ENCODE measurements at regions not wholly inside any gene's neighbourhood (a gene's known extent, or its start where the extent isn't known, plus 50 kb on each side); places are given as distances from the start of the nearest gene placed in this dataset.

DNA sequence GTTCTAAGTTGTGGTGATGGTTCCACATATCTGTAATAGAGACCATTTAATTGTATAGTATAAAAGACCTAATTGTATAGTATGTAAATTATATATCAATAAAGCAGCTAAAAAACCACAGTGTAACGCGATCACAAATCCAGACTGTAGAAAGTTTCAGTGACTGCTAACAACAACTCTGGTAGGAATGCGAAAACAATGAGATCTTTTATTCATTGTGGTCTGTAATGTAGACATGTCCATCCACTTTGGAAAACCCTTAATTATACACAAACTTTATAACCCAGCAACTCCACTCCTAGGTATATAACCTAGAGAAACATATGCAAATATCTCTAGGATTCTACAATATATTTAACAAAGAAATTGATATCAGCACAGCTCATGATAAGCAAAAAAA, 549.5 kb downstream of the SLITRK1 start:
- peak in 1 of 2 experiments; percentile 73 for DNase-seq

DNA sequence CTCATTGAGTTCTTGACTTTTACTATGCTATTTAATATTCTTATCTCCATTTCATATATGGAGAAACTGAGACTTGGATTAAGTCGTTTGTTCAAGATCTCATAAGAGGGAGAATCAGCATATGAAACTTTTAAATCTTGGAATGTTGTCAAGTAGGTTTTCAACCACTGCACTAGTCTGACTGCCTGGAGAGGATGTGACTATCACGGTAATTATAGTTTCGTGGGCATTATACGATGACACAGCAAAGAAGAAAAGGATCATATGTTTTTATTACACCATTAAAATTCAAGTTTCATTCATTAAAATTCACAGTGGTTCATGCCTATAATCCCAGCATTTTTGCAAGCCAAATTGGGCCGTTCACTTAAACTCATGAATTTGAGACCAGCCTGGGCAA, 555.2 kb downstream of the SLITRK1 start:
- Histone ChIP-seq H3K9me3 (replicated peaks) (no peaks in the 10 kb centered on the region), H3K27me3 (no peaks in the 10 kb centered on the region), H3K4me3 (no peak overlapping the region), H3K4me1 (peaks cover 5% of the 10 kb centered on the region; the same call in 1 of the 2 replicates), H3K27ac (no peak overlapping the region), H3K36me3 (no peaks in the 10 kb centered on the region)
- DNase-seq, result no peak

More for the DNA sequence above, 549.5 kb downstream of the SLITRK1 start:
- H3K36me3 ChIP-seq, result no peaks in the 10 kb centered on the region
- H3K9me3 ChIP-seq (replicated peaks), result no peaks in the 10 kb centered on the region
- H3K4me3 ChIP-seq, result no peak overlapping the region; the same call in 1 of the 2 replicates
- no peaks in the 10 kb centered on the region for H3K27me3 ChIP-seq
- H3K4me1 ChIP-seq, result peaks cover 17% of the 10 kb centered on the region
- H3K27ac ChIP-seq, result peak overlapping the region; percentile 68

DNA sequence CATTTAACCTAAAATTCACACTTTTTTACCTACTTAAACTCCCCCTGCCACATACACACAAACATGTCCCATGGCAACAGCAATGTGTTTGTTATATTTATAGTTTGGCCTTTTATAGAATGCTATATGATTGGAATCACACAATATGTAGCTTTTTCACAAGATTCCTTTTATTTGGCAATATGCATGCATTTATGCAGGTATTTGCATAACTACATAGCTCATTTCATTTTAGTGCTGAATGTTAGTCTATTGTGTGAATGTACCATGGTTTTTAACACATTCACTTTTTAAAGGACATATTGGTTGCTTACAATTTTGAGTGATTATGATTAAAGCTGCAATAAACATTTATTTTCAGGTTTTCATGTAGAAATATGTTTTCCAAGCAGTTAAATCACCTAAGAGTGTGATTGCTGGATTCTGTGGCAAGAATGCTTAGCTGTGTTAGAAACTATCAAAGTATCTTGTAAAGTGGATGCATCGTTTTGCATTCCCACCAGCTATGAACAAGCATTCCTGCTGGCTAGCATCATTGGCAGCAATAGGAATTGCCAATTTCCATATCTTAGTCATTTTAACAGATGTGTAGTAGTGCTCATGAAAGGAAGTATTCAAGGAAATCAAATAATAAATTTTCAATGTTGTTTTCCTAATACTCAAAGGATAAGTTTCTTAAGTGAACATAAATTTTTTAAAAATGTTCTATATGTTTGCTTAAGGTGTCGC, 557.0 kb downstream of the SLITRK1 start:
- Histone ChIP-seq H3K36me3 (no peaks in the 10 kb centered on the region), H3K9me3 (replicated peaks) (no peaks in the 10 kb centered on the region), H3K4me3 (no peak overlapping the region), H3K27me3 (no peaks in the 10 kb centered on the region), H3K4me1 (no peaks in the 10 kb centered on the region), H3K27ac (no peak overlapping the region)
- no peak for DNase-seq

DNA sequence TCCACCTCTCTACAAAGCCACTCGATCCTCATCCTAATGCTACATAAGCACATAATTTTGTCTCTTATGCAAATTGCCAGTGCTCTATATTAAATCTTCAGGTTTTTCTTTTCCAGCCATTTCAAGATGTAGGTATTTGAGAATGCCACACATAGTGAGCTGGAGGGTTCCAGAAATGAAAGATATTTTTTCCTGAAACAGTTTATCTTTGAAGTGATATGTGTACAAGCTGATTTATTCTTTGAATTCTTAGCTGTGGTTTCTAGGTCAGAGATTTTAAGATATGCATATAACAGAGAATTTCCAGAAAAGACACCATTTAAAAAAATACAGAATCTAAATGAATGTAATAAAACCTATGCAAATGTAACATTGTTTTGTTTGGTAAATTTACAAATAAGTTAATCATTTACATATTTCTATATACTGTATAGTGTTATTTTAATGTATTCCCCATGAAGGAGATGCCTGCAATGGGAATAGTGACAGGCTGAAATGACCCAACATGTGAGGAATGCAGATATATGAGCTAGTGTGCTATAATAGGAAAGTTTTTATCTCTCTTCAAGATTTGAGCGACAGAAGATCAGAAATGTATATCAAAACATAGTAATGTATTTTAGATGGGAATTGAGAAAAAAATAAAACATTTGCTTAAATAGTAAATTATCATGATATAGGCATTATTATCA, 570.2 kb downstream of the SLITRK1 start:
- no peaks in the 10 kb centered on the region for H3K27me3 ChIP-seq
- no peaks in the 10 kb centered on the region for H3K36me3 ChIP-seq
- H3K9me3 ChIP-seq (replicated peaks), result no peaks in the 10 kb centered on the region
- DNase-seq, result peak in 1 of 2 experiments; percentile 16
- no peak overlapping the region for H3K4me3 ChIP-seq
- H3K27ac ChIP-seq, result no peak overlapping the region
- peaks cover 9% of the 10 kb centered on the region; the same call in 1 of the 2 replicates for H3K4me1 ChIP-seq

DNA sequence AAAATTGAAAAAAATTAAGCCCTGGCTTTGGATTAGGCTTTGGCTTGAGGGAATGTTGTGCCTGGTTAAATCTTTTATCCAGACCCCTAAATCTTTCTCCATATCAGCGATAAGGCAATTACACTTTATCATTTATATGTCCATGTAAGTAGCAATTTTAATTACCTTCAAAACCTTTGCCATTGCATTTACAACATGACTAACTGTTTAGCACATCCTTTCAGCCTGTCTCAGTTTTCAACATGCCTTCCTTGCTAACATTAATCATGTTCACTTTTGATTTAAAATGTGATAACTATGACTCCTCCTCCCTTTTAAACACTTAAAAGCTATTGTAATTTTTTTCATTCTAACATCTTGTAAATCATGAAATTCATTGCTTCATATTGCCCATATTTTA, 583.7 kb downstream of the SLITRK1 start:
- Histone ChIP-seq H3K27me3 (no peaks in the 10 kb centered on the region), H3K4me3 (no peak overlapping the region), H3K9me3 (replicated peaks) (no peaks in the 10 kb centered on the region), H3K4me1 (no peaks in the 10 kb centered on the region), H3K36me3 (no peaks in the 10 kb centered on the region), H3K27ac (no peak overlapping the region)
- no peak for DNase-seq

DNA sequence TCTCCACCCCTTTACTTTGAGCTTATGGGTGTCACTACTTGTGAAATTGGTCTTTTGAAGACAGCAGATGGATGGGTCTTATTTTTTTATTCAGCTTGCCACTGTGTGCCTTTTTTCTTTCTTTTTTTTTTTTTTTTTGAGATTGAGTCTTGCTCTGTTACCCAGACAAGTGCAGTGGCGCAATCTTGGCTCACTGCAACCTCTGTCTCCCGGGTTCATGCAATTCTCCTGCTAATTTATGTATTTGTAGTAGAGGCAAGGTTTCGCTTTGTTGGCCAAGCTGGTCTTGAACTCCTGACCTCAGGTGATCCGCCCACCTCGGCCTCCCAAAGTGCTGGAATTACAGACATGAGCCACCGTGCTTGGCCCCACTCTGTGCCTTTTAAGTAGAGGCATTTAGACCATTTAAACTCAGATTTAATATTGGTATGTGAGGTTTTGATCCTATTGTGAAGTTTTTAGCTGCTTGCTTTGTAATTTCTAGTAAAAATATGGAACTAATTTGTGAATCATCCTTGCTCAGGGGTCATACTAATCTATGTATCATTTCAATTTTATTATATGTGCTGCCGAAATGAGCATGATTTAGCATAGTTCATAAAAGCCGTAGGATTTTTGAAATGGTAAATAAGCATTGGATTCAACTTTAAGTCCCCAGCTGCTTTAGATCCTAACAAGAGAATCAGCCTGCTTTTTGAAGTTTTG, 584.5 kb downstream of the SLITRK1 start:
- DNase-seq, result no peak
- H3K4me1 ChIP-seq, result no peaks in the 10 kb centered on the region
- no peak overlapping the region for H3K27ac ChIP-seq
- no peaks in the 10 kb centered on the region for H3K36me3 ChIP-seq
- H3K4me3 ChIP-seq, result no peak overlapping the region
- H3K9me3 ChIP-seq (replicated peaks), result no peaks in the 10 kb centered on the region
- H3K27me3 ChIP-seq, result no peaks in the 10 kb centered on the region

DNA sequence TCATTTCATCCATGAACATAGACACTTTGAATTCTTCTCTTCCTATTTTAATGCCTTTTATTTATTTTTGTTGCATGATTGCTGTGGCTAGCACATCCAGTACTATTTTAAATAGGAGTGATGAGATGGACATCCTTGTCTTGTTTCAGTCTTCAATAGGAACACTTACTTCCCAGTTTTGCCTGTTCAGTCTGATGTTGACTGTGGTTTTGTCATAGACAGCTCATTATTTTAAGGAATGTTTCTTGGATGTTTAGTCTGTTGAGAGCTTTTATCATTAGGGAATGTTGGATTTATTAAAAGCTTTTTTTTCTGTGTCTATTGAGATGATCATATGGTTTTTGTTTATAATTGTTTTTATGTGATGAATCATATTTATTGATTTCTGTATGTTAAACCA, 586.6 kb downstream of the SLITRK1 start:
- no peak for DNase-seq
- Histone ChIP-seq H3K9me3 (replicated peaks) (no peaks in the 10 kb centered on the region), H3K36me3 (no peaks in the 10 kb centered on the region), H3K27me3 (no peaks in the 10 kb centered on the region), H3K4me3 (no peak overlapping the region), H3K27ac (no peak overlapping the region), H3K4me1 (no peaks in the 10 kb centered on the region)

DNA sequence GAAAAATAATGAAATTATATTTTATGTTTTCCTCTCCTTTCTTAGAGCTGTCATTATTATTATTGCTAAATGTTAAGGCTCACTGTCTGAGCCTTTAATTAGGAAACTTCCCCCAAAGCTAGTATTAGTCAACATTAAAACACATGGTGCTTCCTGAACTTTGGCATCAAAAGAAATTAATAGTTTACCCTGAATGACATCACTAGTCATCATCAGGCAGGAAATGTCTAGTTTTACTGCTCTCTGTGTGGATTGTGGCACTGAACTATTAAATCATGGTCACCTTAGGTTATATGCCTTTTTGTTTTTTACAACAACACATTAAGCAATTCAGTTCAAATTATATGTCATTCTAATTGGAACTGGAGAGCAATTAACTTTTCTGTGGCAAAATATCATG, 595.5 kb downstream of the SLITRK1 start:
- H3K9me3 ChIP-seq (replicated peaks), result no peaks in the 10 kb centered on the region
- no peak overlapping the region for H3K4me3 ChIP-seq
- DNase-seq, result no peak
- no peaks in the 10 kb centered on the region for H3K36me3 ChIP-seq
- no peaks in the 10 kb centered on the region for H3K27me3 ChIP-seq
- H3K4me1 ChIP-seq, result peaks cover 4% of the 10 kb centered on the region; the same call in 1 of the 2 replicates
- no peak overlapping the region for H3K27ac ChIP-seq

DNA sequence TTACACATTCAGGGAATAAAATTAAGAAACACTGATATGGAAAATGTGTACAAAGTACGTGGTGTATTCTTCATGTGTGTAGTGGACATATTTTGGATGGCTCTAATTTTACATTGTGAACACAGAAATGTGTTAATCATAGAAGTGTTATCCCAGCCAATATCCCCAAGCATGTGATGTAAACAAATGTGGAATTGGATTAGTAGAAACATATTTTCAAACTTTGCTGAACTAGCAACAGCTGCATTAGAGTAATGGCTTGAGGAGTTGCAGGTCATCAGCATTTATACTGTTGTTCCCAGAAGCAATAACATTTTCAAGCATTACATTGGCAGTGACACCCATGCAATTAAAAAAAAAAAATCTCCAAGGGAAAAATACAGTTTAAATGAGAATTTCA, 600.6 kb downstream of the SLITRK1 start:
- H3K4me1 ChIP-seq, result peaks cover 12% of the 10 kb centered on the region; the same call in 1 of the 2 replicates
- no peak overlapping the region for H3K27ac ChIP-seq
- H3K36me3 ChIP-seq, result no peaks in the 10 kb centered on the region
- H3K4me3 ChIP-seq, result no peak overlapping the region
- H3K27me3 ChIP-seq, result no peaks in the 10 kb centered on the region
- H3K9me3 ChIP-seq (replicated peaks), result no peaks in the 10 kb centered on the region
- DNase-seq, result peak in 1 of 2 experiments; percentile 32

DNA sequence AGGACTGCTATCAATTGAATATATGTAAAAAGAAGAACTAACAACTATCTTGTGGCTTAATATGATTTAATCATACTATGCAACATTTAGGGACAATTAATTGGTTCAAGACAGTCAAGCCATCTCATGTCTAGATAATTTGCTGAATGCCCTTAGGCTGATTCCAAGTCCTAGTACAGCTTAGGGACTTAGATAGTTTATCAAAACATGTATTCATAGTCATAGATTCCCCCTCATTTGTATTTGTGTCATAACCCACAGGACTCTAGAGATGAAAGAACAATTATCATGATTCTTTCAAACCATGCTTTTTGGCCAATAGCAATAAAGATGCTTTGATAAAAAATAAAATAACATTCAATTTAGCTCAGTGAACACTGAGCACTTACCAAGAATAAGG, 607.6 kb downstream of the SLITRK1 start:
- Histone ChIP-seq H3K4me1 (peaks cover 10% of the 10 kb centered on the region; the same call in 1 of the 2 replicates), H3K9me3 (replicated peaks) (no peaks in the 10 kb centered on the region), H3K36me3 (no peaks in the 10 kb centered on the region), H3K4me3 (no peak overlapping the region), H3K27me3 (no peaks in the 10 kb centered on the region), H3K27ac (no peak overlapping the region)
- DNase-seq, result peak in 1 of 2 experiments; percentile 6

DNA sequence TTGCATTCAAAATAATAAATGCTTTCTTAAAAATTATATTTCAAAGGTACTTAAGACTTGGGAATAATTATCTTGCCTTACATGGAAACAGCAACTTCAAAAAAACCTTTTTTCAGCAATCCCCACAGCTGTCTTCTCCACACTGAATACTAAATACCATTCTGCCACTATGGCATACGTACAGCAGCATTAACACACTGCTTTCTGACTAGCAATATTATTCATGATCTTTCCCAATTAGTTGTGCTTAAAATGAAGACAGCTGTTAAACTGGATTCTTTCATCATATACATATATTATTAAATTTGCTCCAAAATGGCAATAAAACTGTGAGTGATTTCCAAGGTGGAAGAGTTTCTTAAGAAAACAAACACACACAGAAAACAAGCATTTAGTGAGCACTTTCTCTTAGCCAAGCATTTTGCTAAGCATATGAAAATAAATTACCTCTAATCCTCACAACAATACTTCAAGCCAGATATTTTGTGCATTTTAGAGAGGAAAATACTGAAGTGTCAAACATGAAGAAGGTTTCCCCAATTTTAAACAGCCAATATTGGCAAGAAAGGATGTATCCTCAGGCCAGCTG, 609.5 kb downstream of the SLITRK1 start:
- Histone ChIP-seq H3K9me3 (replicated peaks) (no peaks in the 10 kb centered on the region), H3K27ac (peak overlapping the region; percentile 23; the same call in 1 of the 2 replicates), H3K4me1 (peaks cover 9% of the 10 kb centered on the region; the same call in 1 of the 2 replicates), H3K36me3 (no peaks in the 10 kb centered on the region), H3K27me3 (no peaks in the 10 kb centered on the region), H3K4me3 (no peak overlapping the region)
- peak in 1 of 2 experiments; percentile 45 for DNase-seq

DNA sequence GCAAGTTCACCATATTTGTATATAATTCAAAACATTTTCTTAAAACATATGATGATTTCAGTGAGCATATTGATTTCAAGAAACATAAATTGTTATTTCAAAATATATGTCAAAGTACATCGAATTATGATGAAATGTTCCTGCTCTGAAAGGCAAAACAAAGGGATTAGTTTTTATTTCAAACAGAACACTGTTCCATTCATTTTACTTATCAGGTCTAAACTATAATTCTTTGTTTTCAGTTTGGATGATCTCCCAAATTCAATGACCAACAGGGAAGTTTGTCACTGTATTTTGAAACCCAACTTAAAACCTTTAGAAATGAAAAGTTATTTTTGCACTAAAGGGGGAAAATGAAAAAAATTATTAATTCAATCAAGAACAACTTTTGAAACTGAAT, 610.2 kb downstream of the SLITRK1 start:
- Histone ChIP-seq H3K4me1 (0 out of 2 replicates have a peak, but pooled peaks cover 3% of the 10 kb centered on the region), H3K27me3 (no peaks in the 10 kb centered on the region), H3K4me3 (no peak overlapping the region), H3K36me3 (no peaks in the 10 kb centered on the region), H3K9me3 (replicated peaks) (no peaks in the 10 kb centered on the region), H3K27ac (no peak overlapping the region)
- no peak for DNase-seq

DNA sequence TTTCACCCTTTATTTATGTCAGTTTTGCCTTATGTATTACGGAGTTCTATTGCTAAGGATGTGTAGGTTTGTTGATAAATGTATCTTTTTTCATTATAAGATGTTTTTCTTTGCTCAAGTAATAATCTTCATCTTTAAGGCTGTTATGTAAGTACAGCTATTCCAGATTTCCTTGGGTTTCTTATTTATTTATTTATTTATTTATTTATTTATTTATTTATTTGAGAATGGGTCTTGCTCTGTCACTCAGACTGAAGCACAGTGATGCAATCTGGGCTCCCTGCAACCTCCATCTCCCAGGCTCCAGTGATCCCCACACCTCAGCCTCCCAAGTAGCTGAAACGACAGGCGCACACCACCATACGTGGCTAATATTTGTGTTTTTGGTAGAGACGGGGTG, 617.0 kb downstream of the SLITRK1 start:
- no peaks in the 10 kb centered on the region for H3K36me3 ChIP-seq
- H3K27ac ChIP-seq, result no peak overlapping the region
- H3K27me3 ChIP-seq, result no peaks in the 10 kb centered on the region
- H3K4me3 ChIP-seq, result no peak overlapping the region
- H3K9me3 ChIP-seq (replicated peaks), result no peaks in the 10 kb centered on the region
- H3K4me1 ChIP-seq, result no peaks in the 10 kb centered on the region
- no peak for DNase-seq

DNA sequence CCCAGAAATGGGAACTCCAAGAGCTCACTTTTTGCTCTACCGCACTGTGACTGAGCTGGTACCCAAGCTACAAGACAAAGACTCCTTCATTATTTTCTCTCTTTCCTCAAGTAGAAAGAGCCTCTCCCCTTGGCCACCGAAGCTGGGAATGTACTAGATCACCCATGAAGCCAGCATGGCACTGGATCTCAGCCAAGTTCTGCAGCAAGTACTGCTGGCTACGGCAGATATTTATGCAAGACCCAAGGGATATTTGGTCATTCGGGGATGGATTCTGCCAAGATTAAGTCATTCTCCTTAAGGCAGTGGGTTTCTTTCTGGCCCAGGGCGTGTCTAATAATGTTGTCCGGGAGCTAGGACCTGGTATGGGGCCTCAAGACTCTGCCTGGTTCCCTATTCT, 633.5 kb downstream of the SLITRK1 start:
- H3K4me1 ChIP-seq, result no peaks in the 10 kb centered on the region
- H3K9me3 ChIP-seq (replicated peaks), result no peaks in the 10 kb centered on the region
- H3K4me3 ChIP-seq, result no peak overlapping the region
- no peaks in the 10 kb centered on the region for H3K36me3 ChIP-seq
- DNase-seq, result no peak
- no peak overlapping the region for H3K27ac ChIP-seq
- H3K27me3 ChIP-seq, result no peaks in the 10 kb centered on the region

DNA sequence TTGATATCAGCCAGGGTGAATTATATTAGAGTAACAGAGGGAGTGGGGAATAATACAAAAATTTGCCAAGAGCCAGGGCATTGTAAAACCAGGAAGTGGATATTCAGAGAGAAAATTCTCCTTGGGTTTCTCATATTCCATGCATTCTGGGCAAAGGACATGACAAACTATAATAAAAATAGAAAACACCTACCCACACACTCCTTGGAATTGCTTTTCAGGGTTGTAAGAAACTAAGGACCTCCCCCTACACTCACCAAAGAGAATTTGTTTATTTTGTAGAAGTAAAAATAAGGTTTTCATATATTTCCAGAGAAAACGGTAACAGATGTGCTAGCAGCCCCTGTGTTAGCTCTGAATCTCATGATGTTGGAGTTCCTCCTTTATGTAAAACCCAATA, 649.6 kb downstream of the SLITRK1 start:
- Histone ChIP-seq H3K4me3 (no peak overlapping the region), H3K36me3 (no peaks in the 10 kb centered on the region), H3K27ac (no peak overlapping the region), H3K4me1 (no peaks in the 10 kb centered on the region), H3K9me3 (replicated peaks) (no peaks in the 10 kb centered on the region; the same call in 1 of the 2 replicates), H3K27me3 (no peaks in the 10 kb centered on the region)
- no peak for DNase-seq
